ENCODE measurements at regions not wholly inside any gene's neighbourhood (a gene's known extent, or its start where the extent isn't known, plus 50 kb on each side); places are given as distances from the start of the nearest gene placed in this dataset.
"Not testable (repeated sequence)": the region's sequence is repeated elsewhere in the genome, so short reads cannot be mapped to it uniquely, and the experiment has no call there.

DNA sequence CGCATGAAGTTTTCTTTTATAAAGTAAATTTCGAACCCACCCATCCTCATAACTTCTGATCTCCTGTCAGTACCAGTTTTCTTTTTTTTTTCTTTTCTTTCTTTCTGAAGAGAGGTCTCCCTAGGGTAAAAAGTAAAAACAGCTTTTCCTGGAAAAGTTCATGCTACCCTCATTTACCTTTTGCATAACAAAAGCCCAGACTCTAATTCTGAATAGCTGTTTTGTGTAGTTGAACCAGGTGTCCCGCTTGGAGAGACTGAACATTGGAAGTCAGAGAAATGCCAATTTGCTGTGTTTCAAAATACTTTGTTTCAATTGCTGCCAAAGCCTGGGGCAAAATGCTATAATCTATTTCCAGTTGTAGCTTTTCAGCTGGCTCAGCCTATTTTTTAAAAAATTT lies 113.7 kb upstream of the RUNX1 start:
- no peak overlapping the region for H3K4me3 ChIP-seq (ENCODE audit: low read length in 2 of 2)
- no peaks in the 10 kb centered on the region for H3K27me3 ChIP-seq (ENCODE audit: control insufficient read depth in 1 of 2, insufficient read depth in 2 of 2, low read length in 2 of 2)
- H3K9me3 ChIP-seq (ENCODE audit: control insufficient read depth in 2 of 2, low read length in 2 of 2) = peaks cover 0 to 7% of the 10 kb centered on the region in 2 donors
- H3K27ac ChIP-seq (ENCODE audit: low read length) = no peak overlapping the region
- no peaks in the 10 kb centered on the region for H3K4me1 ChIP-seq (ENCODE audit: control insufficient read depth, insufficient read depth, low read length)
- no peaks in the 10 kb centered on the region for H3K36me3 ChIP-seq (ENCODE audit: control insufficient read depth in 2 of 2, insufficient read depth in 2 of 2, low read length in 2 of 2)
- no peak overlapping the region for H3K9ac ChIP-seq (ENCODE audit: low read length in 2 of 2)

DNA sequence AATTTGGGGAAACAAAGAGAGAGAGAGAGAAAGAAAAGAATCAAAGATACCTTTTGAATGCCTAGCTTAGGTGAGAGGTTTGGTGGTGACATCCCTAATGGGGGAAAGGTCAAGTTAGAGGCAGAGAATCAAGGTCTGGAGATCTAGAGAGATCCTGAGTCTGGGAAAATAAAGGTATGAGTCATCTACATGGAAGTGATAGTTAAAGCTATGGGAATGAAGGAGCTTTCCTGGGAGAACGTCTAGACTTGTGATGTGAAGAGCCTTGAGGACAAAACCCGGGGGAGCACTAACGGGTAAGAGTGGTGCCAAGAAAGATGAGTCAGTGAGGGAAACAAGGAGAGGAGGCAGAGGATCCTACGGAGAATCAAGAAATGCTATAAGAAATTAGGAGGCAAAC lies 110.8 kb upstream of the RUNX1 start:
- Histone ChIP-seq H3K9ac (ENCODE audit: low read length in 2 of 2) (no peak overlapping the region), H3K27ac (ENCODE audit: low read length) (no peak overlapping the region), H3K36me3 (ENCODE audit: control insufficient read depth in 2 of 2, insufficient read depth in 2 of 2, low read length in 2 of 2) (no peaks in the 10 kb centered on the region), H3K9me3 (ENCODE audit: control insufficient read depth in 2 of 2, low read length in 2 of 2) (no peaks in the 10 kb centered on the region), H3K4me3 (ENCODE audit: low read length in 2 of 2) (no peak overlapping the region), H3K4me1 (ENCODE audit: control insufficient read depth, insufficient read depth, low read length) (no peaks in the 10 kb centered on the region), H3K27me3 (ENCODE audit: control insufficient read depth in 1 of 2, insufficient read depth in 2 of 2, low read length in 2 of 2) (no peaks in the 10 kb centered on the region)

- H3K36me3 ChIP-seq (ENCODE audit: control insufficient read depth in 2 of 2, insufficient read depth in 2 of 2, low read length in 2 of 2); H3K27ac ChIP-seq (ENCODE audit: low read length); H3K4me3 ChIP-seq (ENCODE audit: low read length in 2 of 2); H3K4me1 ChIP-seq (ENCODE audit: control insufficient read depth, insufficient read depth, low read length); H3K9ac ChIP-seq (ENCODE audit: low read length in 2 of 2); H3K9me3 ChIP-seq (ENCODE audit: control insufficient read depth in 2 of 2, low read length in 2 of 2); H3K27me3 ChIP-seq (ENCODE audit: control insufficient read depth in 1 of 2, insufficient read depth in 2 of 2, low read length in 2 of 2): not testable (repeated sequence)
Observed at GRCh38 chr21:35157374-35157773, 108.3 kb upstream of the RUNX1 start.

- H3K9me3 ChIP-seq (ENCODE audit: control insufficient read depth in 2 of 2, low read length in 2 of 2) = no peaks in the 10 kb centered on the region
- no peaks in the 10 kb centered on the region for H3K27me3 ChIP-seq (ENCODE audit: control insufficient read depth in 1 of 2, insufficient read depth in 2 of 2, low read length in 2 of 2)
- no peaks in the 10 kb centered on the region for H3K36me3 ChIP-seq (ENCODE audit: control insufficient read depth in 2 of 2, insufficient read depth in 2 of 2, low read length in 2 of 2)
- H3K27ac ChIP-seq (ENCODE audit: low read length) = no peak overlapping the region
- no peak overlapping the region for H3K4me3 ChIP-seq (ENCODE audit: low read length in 2 of 2)
- no peaks in the 10 kb centered on the region for H3K4me1 ChIP-seq (ENCODE audit: control insufficient read depth, insufficient read depth, low read length)
- H3K9ac ChIP-seq (ENCODE audit: low read length in 2 of 2) = no peak overlapping the region
Observed at GRCh38 chr21:35156293-35157278, 107.5 kb upstream of the RUNX1 start.

DNA sequence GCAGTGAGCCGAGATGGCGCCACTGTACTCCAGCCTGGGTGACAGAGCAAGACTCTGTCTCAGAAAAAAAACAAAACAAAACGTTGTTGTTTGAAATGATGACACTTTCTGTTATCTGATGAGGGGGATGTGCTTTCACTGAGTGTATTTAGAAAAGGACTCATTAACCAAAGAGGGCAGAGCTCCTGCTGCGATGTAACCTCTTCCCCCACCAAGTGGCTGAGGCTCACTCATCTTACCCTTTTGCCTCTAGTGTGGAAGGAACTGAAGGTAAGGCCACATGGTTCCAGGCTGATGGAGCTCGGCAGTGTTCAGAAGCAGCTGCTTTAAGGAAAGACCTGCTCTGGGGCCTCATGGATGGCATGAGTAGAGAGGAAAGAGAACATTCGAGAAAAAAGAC lies 105.7 kb upstream of the RUNX1 start:
- H3K27ac ChIP-seq (ENCODE audit: low read length) = no peak overlapping the region
- no peak overlapping the region for H3K4me3 ChIP-seq (ENCODE audit: low read length in 2 of 2)
- no peaks in the 10 kb centered on the region for H3K36me3 ChIP-seq (ENCODE audit: control insufficient read depth in 2 of 2, insufficient read depth in 2 of 2, low read length in 2 of 2)
- H3K27me3 ChIP-seq (ENCODE audit: control insufficient read depth in 1 of 2, insufficient read depth in 2 of 2, low read length in 2 of 2) = no peaks in the 10 kb centered on the region
- no peaks in the 10 kb centered on the region for H3K4me1 ChIP-seq (ENCODE audit: control insufficient read depth, insufficient read depth, low read length)
- H3K9me3 ChIP-seq (ENCODE audit: control insufficient read depth in 2 of 2, low read length in 2 of 2) = peaks cover 0 to 3% of the 10 kb centered on the region in 2 donors
- H3K9ac ChIP-seq (ENCODE audit: low read length in 2 of 2) = no peak overlapping the region

GRCh38 chr21:35153671-35154070 lies 104.6 kb upstream of the RUNX1 start:
- no peaks in the 10 kb centered on the region for H3K27me3 ChIP-seq (ENCODE audit: control insufficient read depth in 1 of 2, insufficient read depth in 2 of 2, low read length in 2 of 2)
- H3K9ac ChIP-seq (ENCODE audit: low read length in 2 of 2) = no peak overlapping the region
- H3K9me3 ChIP-seq (ENCODE audit: control insufficient read depth in 2 of 2, low read length in 2 of 2) = peaks cover 0 to 3% of the 10 kb centered on the region in 2 donors
- no peak overlapping the region for H3K27ac ChIP-seq (ENCODE audit: low read length)
- no peaks in the 10 kb centered on the region for H3K4me1 ChIP-seq (ENCODE audit: control insufficient read depth, insufficient read depth, low read length)
- H3K36me3 ChIP-seq (ENCODE audit: control insufficient read depth in 2 of 2, insufficient read depth in 2 of 2, low read length in 2 of 2) = no peaks in the 10 kb centered on the region
- H3K4me3 ChIP-seq (ENCODE audit: low read length in 2 of 2) = no peak overlapping the region

- Histone ChIP-seq H3K4me1 (ENCODE audit: control insufficient read depth, insufficient read depth, low read length) (no peaks in the 10 kb centered on the region), H3K9me3 (ENCODE audit: control insufficient read depth in 2 of 2, low read length in 2 of 2) (peaks cover 0 to 3% of the 10 kb centered on the region in 2 donors), H3K36me3 (ENCODE audit: control insufficient read depth in 2 of 2, insufficient read depth in 2 of 2, low read length in 2 of 2) (no peaks in the 10 kb centered on the region), H3K27ac (ENCODE audit: low read length) (no peak overlapping the region), H3K9ac (ENCODE audit: low read length in 2 of 2) (no peak overlapping the region), H3K27me3 (ENCODE audit: control insufficient read depth in 1 of 2, insufficient read depth in 2 of 2, low read length in 2 of 2) (no peaks in the 10 kb centered on the region), H3K4me3 (ENCODE audit: low read length in 2 of 2) (no peak overlapping the region)
Observed at GRCh38 chr21:35150562-35151226, 101.6 kb upstream of the RUNX1 start.

DNA sequence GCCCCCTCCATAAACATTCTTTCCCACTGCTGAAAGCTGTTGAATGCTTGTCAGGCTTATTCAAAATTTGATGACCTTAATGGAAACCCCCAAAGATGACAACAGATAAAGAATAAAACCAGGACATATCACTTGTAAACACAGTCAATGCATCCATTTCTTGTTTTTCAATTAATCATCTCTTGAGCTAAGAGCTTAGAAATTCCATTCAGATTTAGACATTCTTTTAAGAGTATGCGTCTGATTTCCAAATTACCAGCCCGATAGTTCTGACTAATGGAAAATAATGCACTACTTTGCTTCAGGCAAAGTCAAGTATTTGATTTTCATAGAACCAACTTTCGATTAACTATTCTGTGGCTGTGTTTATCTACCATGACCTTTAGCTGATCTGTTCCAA lies 100.6 kb upstream of the RUNX1 start:
- no peak overlapping the region for H3K27ac ChIP-seq (ENCODE audit: low read length)
- H3K27me3 ChIP-seq (ENCODE audit: control insufficient read depth in 1 of 2, insufficient read depth in 2 of 2, low read length in 2 of 2) = no peaks in the 10 kb centered on the region
- no peak overlapping the region for H3K9ac ChIP-seq (ENCODE audit: low read length in 2 of 2)
- no peak overlapping the region for H3K4me3 ChIP-seq (ENCODE audit: low read length in 2 of 2)
- H3K4me1 ChIP-seq (ENCODE audit: control insufficient read depth, insufficient read depth, low read length) = no peaks in the 10 kb centered on the region
- peaks cover 0 to 3% of the 10 kb centered on the region in 2 donors for H3K9me3 ChIP-seq (ENCODE audit: control insufficient read depth in 2 of 2, low read length in 2 of 2)
- no peaks in the 10 kb centered on the region for H3K36me3 ChIP-seq (ENCODE audit: control insufficient read depth in 2 of 2, insufficient read depth in 2 of 2, low read length in 2 of 2)

DNA sequence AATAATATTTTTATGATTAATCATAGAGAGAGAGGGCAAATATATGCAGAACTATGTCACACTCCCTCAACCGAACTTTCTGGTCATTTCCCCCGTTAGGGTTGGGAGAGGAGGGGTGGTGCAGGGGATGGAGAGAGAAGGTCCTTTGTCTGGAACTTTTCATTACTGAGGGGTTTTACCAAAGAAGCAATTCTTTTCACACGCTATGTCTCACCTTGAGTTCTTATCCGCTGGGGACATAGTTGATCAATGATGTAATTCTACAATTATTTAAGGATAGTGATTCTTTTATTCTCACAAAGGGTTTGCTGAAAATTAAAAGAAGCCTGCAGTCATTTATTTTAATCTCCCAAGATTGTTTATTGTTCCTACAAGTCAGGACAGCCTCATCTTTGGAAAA lies 98.3 kb upstream of the RUNX1 start:
- Histone ChIP-seq H3K4me1 (ENCODE audit: control insufficient read depth, insufficient read depth, low read length) (no peaks in the 10 kb centered on the region), H3K36me3 (ENCODE audit: control insufficient read depth in 2 of 2, insufficient read depth in 2 of 2, low read length in 2 of 2) (no peaks in the 10 kb centered on the region), H3K9me3 (ENCODE audit: control insufficient read depth in 2 of 2, low read length in 2 of 2) (peaks cover 0 to 3% of the 10 kb centered on the region in 2 donors), H3K4me3 (ENCODE audit: low read length in 2 of 2) (no peak overlapping the region), H3K9ac (ENCODE audit: low read length in 2 of 2) (no peak overlapping the region), H3K27me3 (ENCODE audit: control insufficient read depth in 1 of 2, insufficient read depth in 2 of 2, low read length in 2 of 2) (no peaks in the 10 kb centered on the region), H3K27ac (ENCODE audit: low read length) (no peak overlapping the region)

- no peak overlapping the region for H3K4me3 ChIP-seq (ENCODE audit: low read length in 2 of 2)
- no peak overlapping the region for H3K9ac ChIP-seq (ENCODE audit: low read length in 2 of 2)
- H3K36me3 ChIP-seq (ENCODE audit: control insufficient read depth in 2 of 2, insufficient read depth in 2 of 2, low read length in 2 of 2) = no peaks in the 10 kb centered on the region
- peaks cover 0 to 3% of the 10 kb centered on the region in 2 donors for H3K9me3 ChIP-seq (ENCODE audit: control insufficient read depth in 2 of 2, low read length in 2 of 2)
- H3K27ac ChIP-seq (ENCODE audit: low read length) = no peak overlapping the region
- no peaks in the 10 kb centered on the region for H3K4me1 ChIP-seq (ENCODE audit: control insufficient read depth, insufficient read depth, low read length)
- H3K27me3 ChIP-seq (ENCODE audit: control insufficient read depth in 1 of 2, insufficient read depth in 2 of 2, low read length in 2 of 2) = no peaks in the 10 kb centered on the region
Observed at GRCh38 chr21:35145626-35146233, 96.6 kb upstream of the RUNX1 start.
